Caco-2 (cell line): ENCODE measurements at regions not wholly inside any gene's neighbourhood (a gene's known extent, or its start where the extent isn't known, plus 50 kb on each side); places are given as distances from the start of the nearest gene placed in this dataset.

Experiments used
- BruUV-seq: library from RNA; stranded (reverse); fragments of 400-500 nt; replicated peaks from 2 replicates; lab custom pipeline; 2021; lab: Mats Ljungman, UMichigan
- CTCF ChIA-PET: fragments of 300-600 bp; sonication (Branson Sonifier 250); formaldehyde crosslinking; loops from one replicate; lab custom pipeline; 2022; ENCODE audit warnings: antibody characterized with exemption; lab: Charles Lee
- POLR2A ChIA-PET: fragments of 300-600 bp; sonication (Branson Sonifier 250); formaldehyde crosslinking; loops from one replicate; lab custom pipeline; 2022; ENCODE audit warnings: antibody characterized with exemption; lab: Charles Lee
- DNase-seq, 2 experiments: peaks; one replicate each; pipeline versions ENCODE4 v3.0.0 to v3.0.0-alpha.2; 2020 to 2022
- H3K27me3 ChIP-seq: replicated peaks from 2 replicates; pipeline ENCODE4 v1.6.0; 2011; ENCODE audit warnings: low read length; ENCODE audit not compliant: control insufficient read depth, insufficient read depth
- H3K36me3 ChIP-seq: 2 replicates; pipeline ENCODE4 v1.5.1; 2011; ENCODE audit warnings: low read length; ENCODE audit not compliant: control insufficient read depth, insufficient read depth
- H3K4me1 ChIP-seq: fragments of 250-450 bp; sonication (Bioruptor Pico); 2 replicates; pipeline ENCODE4 v1.5.1; 2020; ENCODE audit warnings: mild to moderate bottlenecking
- H3K4me3 ChIP-seq: 2 replicates; pipeline ENCODE4 v1.5.1; 2011; ENCODE audit warnings: low read depth, mild to moderate bottlenecking, control low read depth, low read length
- H3K9me3 ChIP-seq: fragments of 250-450 bp; sonication (Bioruptor Pico); 2 replicates; pipeline ENCODE4 v1.5.1; 2020; ENCODE audit warnings: mild to moderate bottlenecking, moderate library complexity
- H3K27ac Mint-ChIP-seq: one replicate; pipeline ENCODE4 v1.8.0; 2022; ENCODE audit warnings: mixed read lengths; ENCODE audit not compliant: unreplicated experiment
- H3K27me3 Mint-ChIP-seq: one replicate; pipeline ENCODE4 v1.8.0; 2022; ENCODE audit warnings: mixed read lengths; ENCODE audit not compliant: insufficient read depth, unreplicated experiment
- H3K36me3 Mint-ChIP-seq: one replicate; pipeline ENCODE4 v1.8.0; 2022; ENCODE audit warnings: mild to moderate bottlenecking, mixed read lengths; ENCODE audit not compliant: insufficient read depth, unreplicated experiment
- H3K4me1 Mint-ChIP-seq: one replicate; pipeline ENCODE4 v1.8.0; 2022; ENCODE audit warnings: low read depth, mixed read lengths; ENCODE audit not compliant: unreplicated experiment
- H3K4me3 Mint-ChIP-seq: one replicate; pipeline ENCODE4 v1.8.0; 2022; ENCODE audit warnings: mild to moderate bottlenecking, moderate library complexity, mixed read lengths; ENCODE audit not compliant: unreplicated experiment
- H3K9me3 Mint-ChIP-seq: one replicate; pipeline ENCODE4 v1.8.0; 2022; ENCODE audit warnings: mixed read lengths; ENCODE audit not compliant: unreplicated experiment
- CTCF ChIP-seq, 2 experiments: fragments of 200-600 bp in 1 of 2; IDR thresholded peaks; 1 replicate in 1 of 2; 2 replicates in 1 of 2; pipeline versions ENCODE4 v1.5.1 to v1.8.0; 2011 to 2022; ENCODE audit warnings: antibody characterized with exemption in 1 of 2, control low read depth in 1 of 2, inconsistent platforms in 1 of 2, low read depth in 1 of 2, low read length in 1 of 2, mild to moderate bottlenecking in 1 of 2, moderate library complexity in 1 of 2; ENCODE audit not compliant: insufficient read depth in 1 of 2, severe bottlenecking in 1 of 2, unreplicated experiment in 1 of 2
- intact Hi-C: fragments of 100-400 bp; cut with micrococcal nuclease; formaldehyde crosslinking; loops from one replicate; pipeline ENCODE4 v1.10.0; 2022; ENCODE audit not compliant: unreplicated experiment

GRCh38 chr3:146757759-146758158, 152.6 kb upstream of the PLSCR5 start:
- Histone ChIP-seq H3K4me1 (no peaks in the 10 kb centered on the region), H3K4me3 (no peak overlapping the region), H3K9me3 (no peaks in the 10 kb centered on the region), H3K27me3 (no peaks in the 10 kb centered on the region), H3K36me3 (no peaks in the 10 kb centered on the region)
- Mint-ChIP-seq H3K4me1 (no peaks in the 10 kb centered on the region), H3K27ac (no peak overlapping the region), H3K36me3 (no peaks in the 10 kb centered on the region), H3K4me3 (no peak overlapping the region), H3K9me3 (no peaks in the 10 kb centered on the region), H3K27me3 (no peaks in the 10 kb centered on the region)
- ChIA-PET CTCF (no interaction called here), POLR2A (no interaction called here)
- DNase-seq = no peak
- TF ChIP-seq CTCF (IDR thresholded peaks at IDR 0.05; ENCODE audit: insufficient read depth in 1 of 2, low read depth in 1 of 2, low read length in 1 of 2, severe bottlenecking in 1 of 2, unreplicated experiment in 1 of 2) = no peak
- BruUV-seq = no TSS peak
- intact Hi-C loops = no loop called here

GRCh38 chr3:146750196-146750595, 145.1 kb upstream of the PLSCR5 start:
- no peak overlapping the region for H3K27ac Mint-ChIP-seq
- H3K4me1 ChIP-seq = no peaks in the 10 kb centered on the region
- CTCF ChIA-PET = no interaction called here
- H3K9me3 Mint-ChIP-seq = no peaks in the 10 kb centered on the region
- no peak overlapping the region for H3K4me3 Mint-ChIP-seq
- no peaks in the 10 kb centered on the region for H3K9me3 ChIP-seq
- H3K27me3 ChIP-seq = no peaks in the 10 kb centered on the region
- no peaks in the 10 kb centered on the region for H3K36me3 Mint-ChIP-seq
- intact Hi-C loops = no loop called here
- DNase-seq = no peak
- H3K4me1 Mint-ChIP-seq = no peaks in the 10 kb centered on the region
- H3K4me3 ChIP-seq = no peak overlapping the region
- H3K27me3 Mint-ChIP-seq = no peaks in the 10 kb centered on the region
- no peaks in the 10 kb centered on the region for H3K36me3 ChIP-seq
- TF ChIP-seq CTCF (IDR thresholded peaks at IDR 0.05; ENCODE audit: insufficient read depth in 1 of 2, low read depth in 1 of 2, low read length in 1 of 2, severe bottlenecking in 1 of 2, unreplicated experiment in 1 of 2) = no peak
- POLR2A ChIA-PET = no interaction called here
- BruUV-seq = no TSS peak

GRCh38 chr3:146747928-146748327, 142.8 kb upstream of the PLSCR5 start:
- no peak overlapping the region for H3K4me3 Mint-ChIP-seq
- H3K27me3 ChIP-seq = no peaks in the 10 kb centered on the region
- BruUV-seq = no TSS peak
- H3K27me3 Mint-ChIP-seq = no peaks in the 10 kb centered on the region
- intact Hi-C loops = loop anchor here (1.0 kb wide), 1 partner anchor 443 kb away; no protein-coding TSS in a partner anchor
- no peak for DNase-seq
- no peaks in the 10 kb centered on the region for H3K9me3 ChIP-seq
- no peaks in the 10 kb centered on the region for H3K9me3 Mint-ChIP-seq
- no peak overlapping the region for H3K4me3 ChIP-seq
- H3K36me3 ChIP-seq = no peaks in the 10 kb centered on the region
- ChIA-PET POLR2A (no interaction called here), CTCF (no interaction called here)
- H3K4me1 Mint-ChIP-seq = no peaks in the 10 kb centered on the region
- no peak overlapping the region for H3K27ac Mint-ChIP-seq
- no peaks in the 10 kb centered on the region for H3K4me1 ChIP-seq
- TF ChIP-seq CTCF (IDR thresholded peaks at IDR 0.05; ENCODE audit: insufficient read depth in 1 of 2, low read depth in 1 of 2, low read length in 1 of 2, severe bottlenecking in 1 of 2, unreplicated experiment in 1 of 2) = no peak
- H3K36me3 Mint-ChIP-seq = no peaks in the 10 kb centered on the region
